ENCODE measurements at regions not wholly inside any gene's neighbourhood (a gene's known extent, or its start where the extent isn't known, plus 50 kb on each side); places are given as distances from the start of the nearest gene placed in this dataset.
"Not testable (repeated sequence)": the region's sequence is repeated elsewhere in the genome, so short reads cannot be mapped to it uniquely, and the experiment has no call there.

GRCh38 chr2:35220461-35220860 is 1135.1 kb upstream of the CRIM1 start:
- no peak for DNase-seq
- Histone ChIP-seq H3K36me3 (replicated peaks) (no peaks in the 10 kb centered on the region), H3K4me3 (ENCODE audit: low read depth, low read length) (no peak overlapping the region), H3K27ac (no peak overlapping the region), H3K27me3 (replicated peaks) (no peaks in the 10 kb centered on the region)
- in situ Hi-C loops (cut with HindIII; ENCODE audit: low pct_ligation_motif_present, low sequenced_read_pairs): no loop called here
- TF ChIP-seq CTCF (IDR thresholded peaks at IDR 0.05; ENCODE audit: low read depth, low read length, missing control alignments): no peak

DNA sequence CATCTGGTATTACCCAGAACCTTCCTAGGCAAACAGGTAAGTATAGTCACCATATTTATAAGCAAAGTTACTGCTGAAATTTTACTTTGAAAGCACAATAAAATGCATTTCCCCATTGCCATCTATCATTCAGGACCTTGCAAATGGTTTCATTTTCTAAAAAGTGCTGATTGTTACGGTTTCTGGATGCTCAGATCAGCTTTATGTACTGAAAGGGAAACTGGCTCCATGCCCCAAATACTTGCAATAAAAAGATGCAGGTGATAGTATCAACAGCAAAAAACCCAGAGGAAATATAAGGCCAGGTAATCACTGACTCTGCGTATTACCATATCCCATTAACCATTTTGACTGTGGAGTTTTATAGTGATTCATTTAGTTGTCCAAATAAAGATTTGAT is 1150.7 kb upstream of the CRIM1 start:
- Histone ChIP-seq H3K27me3 (replicated peaks) (no peaks in the 10 kb centered on the region), H3K36me3 (replicated peaks) (no peaks in the 10 kb centered on the region), H3K27ac (no peak overlapping the region), H3K4me3 (ENCODE audit: low read depth, low read length) (no peak overlapping the region)
- no peak for DNase-seq
- TF ChIP-seq CTCF (IDR thresholded peaks at IDR 0.05; ENCODE audit: low read depth, low read length, missing control alignments): no peak
- in situ Hi-C loops (cut with HindIII; ENCODE audit: low pct_ligation_motif_present, low sequenced_read_pairs): no loop called here

DNA sequence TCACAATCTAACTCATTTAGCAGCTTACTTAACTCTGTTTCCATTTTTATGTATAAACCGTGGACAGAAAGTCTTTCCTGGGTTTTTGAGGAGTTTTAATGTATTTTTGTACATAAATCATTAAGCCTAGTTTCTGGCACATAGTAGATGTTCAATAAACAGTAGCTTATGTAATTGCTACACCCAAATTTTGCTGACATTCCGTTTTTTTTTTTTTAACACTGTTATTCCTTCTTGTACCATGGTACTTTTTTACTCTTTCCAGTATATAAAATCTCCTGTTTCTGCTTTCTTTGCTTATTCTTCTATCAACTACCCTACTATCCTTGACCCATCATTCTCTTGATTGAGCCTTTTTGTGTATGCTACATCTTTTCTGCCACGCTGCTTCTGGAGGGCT is 1151.3 kb upstream of the CRIM1 start:
- no peak for DNase-seq
- no peak overlapping the region for H3K4me3 ChIP-seq (ENCODE audit: low read depth, low read length)
- in situ Hi-C loops (cut with HindIII; ENCODE audit: low pct_ligation_motif_present, low sequenced_read_pairs): no loop called here
- no peak overlapping the region for H3K27ac ChIP-seq
- H3K27me3 ChIP-seq (replicated peaks): no peaks in the 10 kb centered on the region
- TF ChIP-seq CTCF (IDR thresholded peaks at IDR 0.05; ENCODE audit: low read depth, low read length, missing control alignments): no peak
- H3K36me3 ChIP-seq (replicated peaks): no peaks in the 10 kb centered on the region

DNA sequence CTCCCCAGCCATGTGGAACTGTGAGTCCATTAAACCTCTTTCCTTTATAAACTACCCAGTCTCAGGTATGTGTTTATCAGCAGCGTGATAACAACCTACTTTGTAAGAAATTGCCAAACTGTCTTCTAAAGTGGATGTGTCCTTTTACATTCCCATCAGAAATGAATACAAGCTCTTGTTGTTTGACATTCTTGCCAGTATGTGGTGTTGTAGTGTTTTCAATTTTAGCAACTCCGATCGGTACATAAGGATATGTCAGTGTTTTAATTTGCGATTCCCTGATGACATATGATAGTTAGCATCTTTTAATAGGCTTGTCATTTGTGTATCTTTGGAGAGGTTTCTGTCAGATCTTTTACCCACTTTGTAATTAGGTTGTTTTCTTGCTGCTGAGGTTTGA is 1156.3 kb upstream of the CRIM1 start:
- no peak for TF ChIP-seq CTCF (IDR thresholded peaks at IDR 0.05; ENCODE audit: low read depth, low read length, missing control alignments)
- no peak for DNase-seq
- in situ Hi-C loops (cut with HindIII; ENCODE audit: low pct_ligation_motif_present, low sequenced_read_pairs): no loop called here
- no peak overlapping the region for H3K27ac ChIP-seq
- H3K4me3 ChIP-seq (ENCODE audit: low read depth, low read length): no peak overlapping the region
- no peaks in the 10 kb centered on the region for H3K36me3 ChIP-seq (replicated peaks)
- no peaks in the 10 kb centered on the region for H3K27me3 ChIP-seq (replicated peaks)

DNA sequence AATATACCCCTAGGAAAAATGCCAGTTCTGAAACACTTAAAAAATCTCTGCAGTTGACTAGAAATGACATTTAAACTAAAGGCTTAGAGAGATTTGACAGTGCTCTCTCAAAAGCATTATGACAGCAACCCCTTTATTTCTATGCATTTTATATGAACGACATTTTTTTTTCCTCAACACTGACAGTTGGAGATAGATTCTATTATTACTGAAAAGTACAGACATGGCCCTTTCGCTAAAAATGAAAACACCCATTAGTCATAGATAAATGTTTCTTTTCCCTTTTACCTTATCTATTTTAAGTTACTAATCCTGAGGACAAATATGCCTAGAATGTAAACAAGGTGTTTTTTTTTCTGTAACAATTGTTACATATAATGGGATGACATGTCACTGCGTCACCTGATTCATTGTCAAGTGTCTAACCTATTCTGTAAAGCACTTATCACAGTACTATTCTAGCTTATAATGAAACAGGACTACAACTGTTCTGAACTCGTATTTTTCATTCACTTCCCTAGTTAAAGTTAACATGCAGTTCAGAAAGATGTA is 1169.6 kb upstream of the CRIM1 start:
- in situ Hi-C loops (cut with HindIII; ENCODE audit: low pct_ligation_motif_present, low sequenced_read_pairs): no loop called here
- Histone ChIP-seq H3K27me3 (replicated peaks) (no peaks in the 10 kb centered on the region), H3K27ac (no peak overlapping the region), H3K4me3 (ENCODE audit: low read depth, low read length) (no peak overlapping the region), H3K36me3 (replicated peaks) (no peaks in the 10 kb centered on the region)
- no peak for TF ChIP-seq CTCF (IDR thresholded peaks at IDR 0.05; ENCODE audit: low read depth, low read length, missing control alignments)
- no peak for DNase-seq

DNA sequence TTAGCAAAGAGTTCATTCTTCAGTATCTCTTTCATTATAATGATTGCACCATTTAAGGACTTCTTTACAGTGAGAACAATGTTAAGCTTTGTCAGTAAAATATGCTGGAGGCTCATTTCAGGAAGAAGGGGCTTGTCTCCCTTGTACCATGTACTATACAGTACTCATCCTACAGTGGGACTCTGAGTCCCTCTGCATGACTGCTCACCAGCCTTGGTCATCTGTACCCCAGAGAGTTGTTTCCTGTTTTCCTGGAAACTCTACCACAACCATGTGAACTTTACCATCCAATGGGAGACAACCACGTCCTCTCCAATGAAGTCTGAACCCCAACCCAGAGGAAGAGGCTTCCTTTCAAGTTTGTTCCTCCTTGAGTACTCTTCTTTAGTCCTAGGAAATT is 1171.1 kb upstream of the CRIM1 start:
- Histone ChIP-seq H3K27me3 (replicated peaks) (no peaks in the 10 kb centered on the region), H3K27ac (no peak overlapping the region), H3K4me3 (ENCODE audit: low read depth, low read length) (no peak overlapping the region), H3K36me3 (replicated peaks) (no peaks in the 10 kb centered on the region)
- in situ Hi-C loops (cut with HindIII; ENCODE audit: low pct_ligation_motif_present, low sequenced_read_pairs): no loop called here
- no peak for TF ChIP-seq CTCF (IDR thresholded peaks at IDR 0.05; ENCODE audit: low read depth, low read length, missing control alignments)
- no peak for DNase-seq

- H3K27me3 ChIP-seq (replicated peaks); H3K36me3 ChIP-seq (replicated peaks); in situ Hi-C loops (cut with HindIII; ENCODE audit: low pct_ligation_motif_present, low sequenced_read_pairs); H3K27ac ChIP-seq; H3K4me3 ChIP-seq (ENCODE audit: low read depth, low read length); DNase-seq: not testable (repeated sequence)
Measured at GRCh38 chr2:35176726-35177125, 1178.9 kb upstream of the CRIM1 start.

Data from brain microvascular endothelial cell (primary cell).